Left colon (tissue), 2 donors: ENCODE measurements at regions not wholly inside any gene's neighbourhood (a gene's known extent, or its start where the extent isn't known, plus 50 kb on each side); places are given as distances from the start of the nearest gene placed in this dataset.
"Not testable (repeated sequence)": the region's sequence is repeated elsewhere in the genome, so short reads cannot be mapped to it uniquely, and the experiment has no call there.

Source experiments
- ATAC-seq: fragments of 200-7000 bp; cut with Tn5 transposase; one replicate; pipeline ENCODE4 v1.9.1; 2020; ENCODE audit warnings: mild to moderate bottlenecking, moderate library complexity
- DNase-seq, 2 donors: peaks; one replicate each; pipeline ENCODE4 v3.0.0-alpha.2; 2020
- intact Hi-C, 2 donors: fragments of 100-400 bp; cut with DNase I in 1 of 2; cut with micrococcal nuclease in 1 of 2; formaldehyde crosslinking; loops; one replicate each; pipeline versions ENCODE4 v1.11.2 to v1.14.0; 2022; cut with DNase I, micrococcal nuclease
- donor health status: DM: no; HTN: no; CAD: no.
- donor health status: DM: yes; HTN: yes; CAD: no.

- DNase-seq (no peak), ATAC-seq (no peak)
- intact Hi-C loops: no loop called here
These were observed 55.1 kb downstream of the TTC6 start for GRCh38 chr14:37650356-37651037.

GRCh38 chr14:37652042-37652441 is 56.6 kb downstream of the TTC6 start:
- intact Hi-C loops: no loop called here
- DNase-seq (no peak), ATAC-seq (no peak)

GRCh38 chr14:37655418-37655817 is 60.0 kb downstream of the TTC6 start:
- DNase-seq: no peak
- ATAC-seq: no peak
- intact Hi-C loops: no loop called here

- ATAC-seq: no peak
- DNase-seq: no peak
- intact Hi-C loops: no loop called here
These were observed 62.7 kb downstream of the TTC6 start for GRCh38 chr14:37658156-37658555.

GRCh38 chr14:37663498-37663897 is 68.1 kb downstream of the TTC6 start:
- DNase-seq: no peak
- intact Hi-C loops: no loop called here
- no peak for ATAC-seq

GRCh38 chr14:37665479-37665878 is 70.0 kb downstream of the TTC6 start:
- ATAC-seq (no peak), DNase-seq (no peak)
- intact Hi-C loops: no loop called here

- DNase-seq (no peak), ATAC-seq (no peak)
- intact Hi-C loops: no loop called here
These were observed 70.5 kb downstream of the TTC6 start for GRCh38 chr14:37665951-37666350.

- intact Hi-C loops: no loop called here
- DNase-seq (no peak), ATAC-seq (no peak)
These were observed 73.2 kb downstream of the TTC6 start for GRCh38 chr14:37668646-37669045.

GRCh38 chr14:37669242-37669641 is 73.8 kb downstream of the TTC6 start:
- intact Hi-C loops: no loop called here
- DNase-seq (no peak), ATAC-seq (no peak)

GRCh38 chr14:37673439-37673838 is 78.0 kb downstream of the TTC6 start:
- no peak for ATAC-seq
- intact Hi-C loops: no loop called here
- no peak for DNase-seq

GRCh38 chr14:37678916-37679315 is 83.5 kb downstream of the TTC6 start:
- ATAC-seq: no peak
- DNase-seq: no peak
- intact Hi-C loops: no loop called here

- no peak for ATAC-seq
- DNase-seq: no peak
- intact Hi-C loops: no loop called here
These were observed 86.1 kb downstream of the TTC6 start for GRCh38 chr14:37681486-37681885.

- ATAC-seq, DNase-seq, intact Hi-C loops: not testable (repeated sequence)
These were observed 97.3 kb downstream of the TTC6 start for GRCh38 chr14:37692680-37693079.

GRCh38 chr14:37693420-37693819 is 98.0 kb downstream of the TTC6 start:
- intact Hi-C loops, ATAC-seq, DNase-seq: not testable (repeated sequence)

- no peak for DNase-seq
- ATAC-seq: no peak
- intact Hi-C loops: no loop called here
These were observed 100.4 kb downstream of the TTC6 start for GRCh38 chr14:37695866-37696265.

GRCh38 chr14:37697489-37698121 is 102.2 kb downstream of the TTC6 start:
- no peak for DNase-seq
- intact Hi-C loops: no loop called here
- peak; percentile 28 for ATAC-seq

- ATAC-seq (peak; percentile 84), DNase-seq (no peak)
- intact Hi-C loops: no loop called here
These were observed 103.7 kb downstream of the TTC6 start for GRCh38 chr14:37698840-37699777.

GRCh38 chr14:37707716-37708115 is 112.3 kb downstream of the TTC6 start:
- intact Hi-C loops: loop anchor here in 1 of 2 donors (5.0 kb wide), 1 partner anchor 165 kb away; no protein-coding TSS in a partner anchor
- no peak for ATAC-seq

GRCh38 chr14:37708481-37708880 is 113.1 kb downstream of the TTC6 start:
- intact Hi-C loops: loop anchor here in 1 of 2 donors (5.0 kb wide), 1 partner anchor 164 kb away; no protein-coding TSS in a partner anchor

More at GRCh38 chr14:37707716-37708115, 112.3 kb downstream of the TTC6 start:
- DNase-seq: no peak

More at GRCh38 chr14:37708481-37708880, 113.1 kb downstream of the TTC6 start:
- no peak for ATAC-seq
- DNase-seq: no peak
